IMR-90 (cell line): ENCODE measurements at regions not wholly inside any gene's neighbourhood (a gene's known extent, or its start where the extent isn't known, plus 50 kb on each side); places are given as distances from the start of the nearest gene placed in this dataset.

ENCODE experiments used
- ATAC-seq: fragments of 200-7000 bp; cut with Tn5 transposase; 2 replicates; pipeline ENCODE4 v1.9.1; 2020; ENCODE audit warnings: low read depth, mild to moderate bottlenecking, moderate library complexity
- BruUV-seq: library from RNA; stranded (reverse); fragments of 400-500 nt; replicated peaks from 2 replicates; lab custom pipeline; 2021; lab: Mats Ljungman, UMichigan
- CTCF ChIA-PET: fragments of 300-600 bp; formaldehyde crosslinking; extraction: SDS; loops from one replicate; lab custom pipeline; 2021; ENCODE audit warnings: antibody characterized with exemption; lab: Yijun Ruan, JAX
- POLR2A ChIA-PET: fragments of 300-600 bp; sonication (Branson Sonifier 250); formaldehyde crosslinking; loops from one replicate; lab custom pipeline; 2022; ENCODE audit warnings: antibody characterized with exemption; ENCODE audit not compliant: unreplicated experiment; lab: Charles Lee
- DNase-seq: peaks from one replicate; pipeline ENCODE4 v3.0.0; 2013
- H2AFZ ChIP-seq: replicated peaks from 2 replicates; pipeline ENCODE3; 2013; ENCODE audit warnings: low read length, mild to moderate bottlenecking; ENCODE audit not compliant: poor library complexity
- H2AK5ac ChIP-seq: 2 replicates; pipeline ENCODE4 v1.6.1; 2013; ENCODE audit warnings: low read depth, low read length, inconsistent platforms
- H2AK9ac ChIP-seq: replicated peaks from 2 replicates; pipeline ENCODE3; 2013; ENCODE audit warnings: mild to moderate bottlenecking, low read depth, low read length, moderate library complexity; ENCODE audit not compliant: poor library complexity
- H2BK120ac ChIP-seq: 2 replicates; pipeline ENCODE4 v1.6.1; 2013; ENCODE audit warnings: low read depth, low read length, inconsistent platforms
- H2BK15ac ChIP-seq: 3 replicates; pipeline ENCODE4 v1.6.1; 2013; ENCODE audit warnings: low read depth, low read length, inconsistent platforms
- H2BK20ac ChIP-seq: 2 replicates; pipeline ENCODE4 v1.6.1; 2013; ENCODE audit warnings: low read depth, mild to moderate bottlenecking, inconsistent platforms, low read length, moderate library complexity
- H2BK5ac ChIP-seq: 2 replicates; pipeline ENCODE4 v1.6.1; 2013; ENCODE audit warnings: mild to moderate bottlenecking, low read depth, low read length, inconsistent platforms; ENCODE audit not compliant: poor library complexity, severe bottlenecking
- H3K14ac ChIP-seq: replicated peaks from 2 replicates; pipeline ENCODE4 v1.6.1; 2013; ENCODE audit warnings: low read depth, low read length, inconsistent platforms
- H3K18ac ChIP-seq: 2 replicates; pipeline ENCODE4 v1.6.1; 2013; ENCODE audit warnings: low read depth, low read length, control low read depth
- H3K23ac ChIP-seq: 2 replicates; pipeline ENCODE4 v1.6.1; 2013; ENCODE audit warnings: low read depth, low read length, inconsistent platforms
- H3K27ac ChIP-seq: 2 replicates; pipeline ENCODE4 v1.5.1; 2013; ENCODE audit warnings: mild to moderate bottlenecking, control low read depth, low read length; ENCODE audit not compliant: insufficient read depth
- H3K27me3 ChIP-seq: 2 replicates; pipeline ENCODE4 v1.6.1; 2013; ENCODE audit warnings: low read length; ENCODE audit not compliant: control insufficient read depth, insufficient read depth
- H3K36me3 ChIP-seq: 2 replicates; pipeline ENCODE4 v1.6.1; 2013; ENCODE audit warnings: low read length, mixed read lengths; ENCODE audit not compliant: control insufficient read depth, insufficient read depth
- H3K4ac ChIP-seq: 2 replicates; pipeline ENCODE4 v1.6.1; 2013; ENCODE audit warnings: low read depth, low read length, inconsistent platforms
- H3K4me1 ChIP-seq: 2 replicates; pipeline ENCODE4 v1.6.1; 2013; ENCODE audit warnings: low read length, mixed read lengths; ENCODE audit not compliant: control insufficient read depth, insufficient read depth
- H3K4me2 ChIP-seq: 2 replicates; pipeline ENCODE4 v1.6.1; 2013; ENCODE audit warnings: low read depth, mild to moderate bottlenecking, control low read depth, low read length, moderate library complexity
- H3K4me3 ChIP-seq: 2 replicates; pipeline ENCODE4 v1.5.1; 2013; ENCODE audit warnings: low read depth, mild to moderate bottlenecking, control low read depth, low read length, moderate library complexity; ENCODE audit not compliant: insufficient read depth
- H3K56ac ChIP-seq: 2 replicates; pipeline ENCODE4 v1.6.1; 2013; ENCODE audit warnings: low read length, inconsistent platforms; ENCODE audit not compliant: insufficient read depth; ENCODE audit errors: extremely low read depth
- H3K79me1 ChIP-seq, 2 experiments: 2 replicates each; pipeline ENCODE4 v1.6.1; 2013; ENCODE audit warnings: low read length in 2 of 2, inconsistent platforms in 1 of 2, low read depth in 1 of 2
- H3K9ac ChIP-seq: 2 replicates; pipeline ENCODE4 v1.6.1; 2013; ENCODE audit warnings: low read depth, low read length, control low read depth
- H3K9me1 ChIP-seq: 2 replicates; pipeline ENCODE4 v1.6.1; 2013; ENCODE audit warnings: low read length, inconsistent platforms; ENCODE audit not compliant: insufficient read depth
- H3K9me3 ChIP-seq: 2 replicates; pipeline ENCODE4 v1.6.1; 2013; ENCODE audit warnings: low read length; ENCODE audit not compliant: control insufficient read depth, insufficient read depth
- H4K20me1 ChIP-seq: 2 replicates; pipeline ENCODE4 v1.6.1; 2013; ENCODE audit warnings: low read length, inconsistent platforms; ENCODE audit not compliant: insufficient read depth
- H4K5ac ChIP-seq: 2 replicates; pipeline ENCODE4 v1.6.1; 2013; ENCODE audit warnings: mild to moderate bottlenecking, low read depth, low read length, control low read depth
- H4K8ac ChIP-seq, 2 experiments: 2 replicates each; pipeline ENCODE4 v1.6.1; 2013; ENCODE audit warnings: low read depth in 2 of 2, low read length in 2 of 2, control low read depth in 1 of 2, inconsistent platforms in 1 of 2
- H4K91ac ChIP-seq: 2 replicates; pipeline ENCODE4 v1.6.1; 2013; ENCODE audit warnings: low read depth, low read length, inconsistent platforms; ENCODE audit not compliant: insufficient read depth
- BHLHE40 ChIP-seq: fragments of 150-350 bp; IDR thresholded peaks from 2 replicates; pipeline ENCODE4 v1.6.1; 2016; ENCODE audit warnings: mild to moderate bottlenecking, low read depth, low read length
- CEBPB ChIP-seq: IDR thresholded peaks from 2 replicates; pipeline ENCODE4 v1.6.1; 2012; ENCODE audit warnings: low read depth, low read length, improper control_type of control experiment
- CHD1 ChIP-seq: IDR thresholded peaks from 2 replicates; pipeline ENCODE4 v1.6.1; 2012; ENCODE audit warnings: low read depth, low read length, improper control_type of control experiment
- CTCF ChIP-seq: conservative IDR thresholded peaks from 2 replicates; pipeline ENCODE4 v1.5.1; 2012; ENCODE audit warnings: mild to moderate bottlenecking, low read depth, low read length, improper control_type of control experiment
- ELK1 ChIP-seq: fragments of 150-350 bp; IDR thresholded peaks from 2 replicates; pipeline ENCODE4 v1.6.1; 2016; ENCODE audit warnings: low read depth, mild to moderate bottlenecking, low read length, moderate library complexity, borderline replicate concordance
- FOS ChIP-seq: fragments of 150-350 bp; IDR thresholded peaks from 2 replicates; pipeline ENCODE4 v1.6.1; 2016; ENCODE audit warnings: low read depth, low read length
- MAFK ChIP-seq: IDR thresholded peaks from 2 replicates; pipeline ENCODE4 v1.6.1; 2012; ENCODE audit warnings: low read depth, low read length, improper control_type of control experiment
- MAZ ChIP-seq: IDR thresholded peaks from 2 replicates; pipeline ENCODE4 v1.6.1; 2012; ENCODE audit warnings: low read depth, mild to moderate bottlenecking, low read length, improper control_type of control experiment, moderate library complexity, borderline replicate concordance
- MXI1 ChIP-seq: IDR thresholded peaks from 2 replicates; pipeline ENCODE4 v1.6.1; 2012; ENCODE audit warnings: low read depth, mild to moderate bottlenecking, low read length, moderate library complexity, borderline replicate concordance
- NFE2L2 ChIP-seq: fragments of 150-350 bp; IDR thresholded peaks from 2 replicates; pipeline ENCODE4 v1.6.1; 2016; ENCODE audit warnings: low read depth, mild to moderate bottlenecking, low read length
- POLR2A ChIP-seq: IDR thresholded peaks from 2 replicates; pipeline ENCODE4 v1.6.1; 2012; ENCODE audit warnings: mild to moderate bottlenecking, low read depth, low read length
- RAD21 ChIP-seq: IDR thresholded peaks from 2 replicates; pipeline ENCODE4 v1.6.1; 2012; ENCODE audit warnings: low read length, improper control_type of control experiment
- RCOR1 ChIP-seq: IDR thresholded peaks from 2 replicates; pipeline ENCODE4 v1.6.1; 2012; ENCODE audit warnings: mild to moderate bottlenecking, low read length, improper control_type of control experiment; ENCODE audit not compliant: insufficient replicate concordance
- RFX5 ChIP-seq: IDR thresholded peaks from 2 replicates; pipeline ENCODE4 v1.8.0; 2012; ENCODE audit warnings: low read depth, mild to moderate bottlenecking, low read length, moderate library complexity
- SMC3 ChIP-seq: fragments of 150-350 bp; IDR thresholded peaks from 2 replicates; pipeline ENCODE4 v1.6.1; 2016; ENCODE audit warnings: low read depth, mild to moderate bottlenecking, antibody characterized with exemption, low read length, moderate library complexity
- USF2 ChIP-seq: fragments of 150-350 bp; IDR thresholded peaks from 2 replicates; pipeline ENCODE4 v1.6.1; 2017; ENCODE audit warnings: mild to moderate bottlenecking, antibody characterized with exemption, low read length, low read depth
- dilution Hi-C: fragments of 300-500 bp; cut with HindIII; formaldehyde crosslinking; loops from one replicate; pipeline ENCODE4 v1.14.3; 2018; ENCODE audit warnings: low sequenced_read_pairs; ENCODE audit not compliant: unreplicated experiment
- in situ Hi-C: fragments of 300-500 bp; cut with MboI; formaldehyde crosslinking; loops from 3 replicates; pipeline ENCODE4 v1.14.3; 2019; ENCODE audit warnings: low sequenced_read_pairs, inconsistent platforms, mixed read lengths
- intact Hi-C: fragments of 100-400 bp; cut with micrococcal nuclease; formaldehyde crosslinking; loops from 2 replicates; pipeline ENCODE4 v1.10.0; 2022

- no peaks in the 10 kb centered on the region for H4K20me1 ChIP-seq
- TF ChIP-seq ELK1 (no peak), MAZ (no peak), FOS (no peak), CTCF (no peak), RCOR1 (no peak), RFX5 (no peak), POLR2A (no peak), BHLHE40 (no peak), MXI1 (no peak), MAFK (no peak), SMC3 (no peak), RAD21 (no peak), USF2 (no peak), CHD1 (no peak), CEBPB (no peak), NFE2L2 (no peak)
- no peak overlapping the region for H3K27ac ChIP-seq
- H3K9me1 ChIP-seq, result no peaks in the 10 kb centered on the region
- no peak overlapping the region for H4K8ac ChIP-seq
- no peaks in the 10 kb centered on the region for H3K79me1 ChIP-seq
- H3K27me3 ChIP-seq, result no peaks in the 10 kb centered on the region
- ChIA-PET CTCF (no interaction called here), POLR2A (no interaction called here)
- no peak overlapping the region for H2AFZ ChIP-seq
- no peak overlapping the region for H3K4me2 ChIP-seq
- H2AK5ac ChIP-seq, result no peak overlapping the region
- H3K23ac ChIP-seq, result no peak overlapping the region
- no peaks in the 10 kb centered on the region for H3K4me1 ChIP-seq
- no peaks in the 10 kb centered on the region for H3K9me3 ChIP-seq
- no peak overlapping the region for H2BK20ac ChIP-seq
- BruUV-seq, result no TSS peak
- no peak overlapping the region for H3K4ac ChIP-seq
- no peak overlapping the region for H2BK120ac ChIP-seq
- H2BK15ac ChIP-seq, result no peak overlapping the region
- ATAC-seq (no peak), DNase-seq (no peak)
- no peak overlapping the region for H3K56ac ChIP-seq
- no peak overlapping the region for H3K14ac ChIP-seq
- H4K5ac ChIP-seq, result no peak overlapping the region
- H3K9ac ChIP-seq, result no peak overlapping the region
- H3K18ac ChIP-seq, result no peak overlapping the region
- intact Hi-C loops, result no loop called here
- in situ Hi-C loops, result no loop called here
- H2BK5ac ChIP-seq, result no peak overlapping the region
- no peak overlapping the region for H2AK9ac ChIP-seq
- no peak overlapping the region for H4K91ac ChIP-seq
- H3K4me3 ChIP-seq, result no peak overlapping the region
- H3K36me3 ChIP-seq, result no peaks in the 10 kb centered on the region
- dilution Hi-C loops, result no loop called here
Observed at GRCh38 chr2:138381373-138381772, 120.2 kb upstream of the SPOPL start.
